ENCODE measurements at regions not wholly inside any gene's neighbourhood (a gene's known extent, or its start where the extent isn't known, plus 50 kb on each side); places are given as distances from the start of the nearest gene placed in this dataset.

DNA sequence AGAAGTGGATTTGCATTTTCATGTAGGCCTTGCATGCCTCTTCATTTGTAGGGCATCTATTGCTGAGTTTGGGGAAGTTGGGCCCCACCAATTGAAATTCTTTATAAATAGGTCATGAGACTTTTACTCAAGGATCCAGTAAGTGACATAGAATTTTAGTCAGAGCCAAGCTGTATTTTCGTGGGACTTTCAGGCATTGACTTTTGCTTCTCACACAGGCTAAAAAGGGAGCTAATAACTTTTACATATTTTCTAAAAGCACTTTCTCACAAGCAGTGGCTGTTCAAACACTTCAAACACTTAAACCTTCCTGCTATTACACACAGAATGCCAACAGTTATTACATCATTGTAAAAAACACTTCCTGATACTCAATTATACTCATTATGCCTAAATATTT, 260.5 kb downstream of the MSRB3 start:
- DNase-seq (ENCODE audit: low read depth), result no peak
- H3K4me3 ChIP-seq (ENCODE audit: low read depth, low read length), result no peak overlapping the region

DNA sequence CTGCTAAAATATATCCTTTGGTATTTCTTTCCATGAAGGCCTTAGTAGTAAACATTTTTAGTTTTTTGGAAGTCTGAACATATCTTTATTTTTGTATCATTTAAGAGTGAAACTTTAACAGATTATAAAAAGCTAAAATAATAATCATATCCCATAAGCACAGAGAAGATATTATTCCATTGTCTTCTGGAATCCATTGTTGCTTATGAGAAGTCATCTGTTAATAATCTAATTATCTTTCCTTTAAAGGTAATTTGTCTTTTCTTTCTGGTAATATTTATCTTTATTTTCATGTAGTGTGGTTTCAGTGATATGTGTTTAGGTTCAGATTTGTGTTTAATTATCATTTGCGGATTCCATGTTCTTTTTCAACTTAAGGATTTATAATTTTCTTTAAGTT, 261.7 kb downstream of the MSRB3 start:
- H3K4me3 ChIP-seq (ENCODE audit: low read depth, low read length), result no peak overlapping the region
- no peak for DNase-seq (ENCODE audit: low read depth)

GRCh38 chr12:65546528-65546927, 268.0 kb downstream of the MSRB3 start:
- DNase-seq (ENCODE audit: low read depth), result no peak
- H3K4me3 ChIP-seq (ENCODE audit: low read depth, low read length), result no peak overlapping the region

- H3K4me3 ChIP-seq (ENCODE audit: low read depth, low read length), result no peak overlapping the region
- no peak for DNase-seq (ENCODE audit: low read depth)
Observed at GRCh38 chr12:65556676-65557437, 267.4 kb upstream of the HMGA2 start.

GRCh38 chr12:65557438-65558181, 266.7 kb upstream of the HMGA2 start:
- no peak for DNase-seq (ENCODE audit: low read depth)
- H3K4me3 ChIP-seq (ENCODE audit: low read depth, low read length), result no peak overlapping the region

DNA sequence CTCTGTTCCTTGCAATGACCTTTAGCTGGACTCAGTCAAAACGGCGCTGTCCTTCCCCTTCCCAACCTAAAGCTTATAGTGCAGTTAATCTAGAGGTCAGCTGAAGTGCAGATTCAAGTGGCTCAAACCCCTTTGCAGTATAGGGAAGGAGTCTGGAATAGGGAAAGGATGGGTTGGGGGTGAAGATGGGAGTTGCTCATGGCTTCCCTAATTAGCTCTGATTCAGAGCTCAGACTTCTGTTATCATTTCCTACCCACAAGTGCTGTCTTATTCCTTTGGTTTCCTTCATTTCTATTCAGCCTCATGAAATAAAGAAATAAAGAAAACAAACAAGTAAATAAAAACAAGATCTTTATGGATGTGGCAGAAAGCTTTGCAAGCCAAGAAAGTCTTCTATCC, 264.0 kb upstream of the HMGA2 start:
- H3K4me3 ChIP-seq (ENCODE audit: low read depth, low read length), result no peak overlapping the region
- DNase-seq (ENCODE audit: low read depth), result no peak

DNA sequence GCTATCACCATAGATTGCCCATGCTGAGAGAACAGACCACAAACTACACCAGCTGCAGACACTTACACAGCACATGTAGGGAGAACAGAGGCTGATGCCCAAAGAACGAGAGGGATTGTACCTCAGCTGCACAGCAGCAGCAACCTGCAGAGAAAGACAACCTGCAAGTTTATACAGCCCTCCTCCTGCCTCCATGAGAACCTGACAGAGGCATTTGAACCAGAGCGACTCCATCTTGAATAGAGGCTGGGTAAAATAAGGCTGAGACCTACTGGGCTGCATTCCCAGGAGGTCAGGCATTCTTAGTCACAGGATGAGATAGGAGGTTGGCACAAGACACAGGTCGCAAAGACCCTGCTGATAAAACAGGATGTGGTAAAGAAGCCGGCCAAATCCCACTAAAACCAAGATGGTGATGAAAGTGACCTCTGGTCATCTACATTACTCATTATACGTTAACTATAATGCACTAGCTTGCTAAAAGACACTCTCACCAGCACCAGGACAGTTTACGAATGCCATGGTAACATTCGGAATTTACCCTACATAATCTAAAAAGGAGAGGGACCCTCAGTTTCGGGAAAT, 262.4 kb upstream of the HMGA2 start:
- no peak overlapping the region for H3K4me3 ChIP-seq (ENCODE audit: low read depth, low read length)
- peak; percentile 51 for DNase-seq (ENCODE audit: low read depth)

- H3K4me3 ChIP-seq (ENCODE audit: low read depth, low read length), result no peak overlapping the region
- peak; percentile 75 for DNase-seq (ENCODE audit: low read depth)
Observed at GRCh38 chr12:65565601-65566560, 258.4 kb upstream of the HMGA2 start.

GRCh38 chr12:65566751-65567150, 257.5 kb upstream of the HMGA2 start:
- no peak for DNase-seq (ENCODE audit: low read depth)
- no peak overlapping the region for H3K4me3 ChIP-seq (ENCODE audit: low read depth, low read length)

GRCh38 chr12:65567820-65568219, 256.5 kb upstream of the HMGA2 start:
- no peak overlapping the region for H3K4me3 ChIP-seq (ENCODE audit: low read depth, low read length)
- DNase-seq (ENCODE audit: low read depth), result no peak

DNA sequence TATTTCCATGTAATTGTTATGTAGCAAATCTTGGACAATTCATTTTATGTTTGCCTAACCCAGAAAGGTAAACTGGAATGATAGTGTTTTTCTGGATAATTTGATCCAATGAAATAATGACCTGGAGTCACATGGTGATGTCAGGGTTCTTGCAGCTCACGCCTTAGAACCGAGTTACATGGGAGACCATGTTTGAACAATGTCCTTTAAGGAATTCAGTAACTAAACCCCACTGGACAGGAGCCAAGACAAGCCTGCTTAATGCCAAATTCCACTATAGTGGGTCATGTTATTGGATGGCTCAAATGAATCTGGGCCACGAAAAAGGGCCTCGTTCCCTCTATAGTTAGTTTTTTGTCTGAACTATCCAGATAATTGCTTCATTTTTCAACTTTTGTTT, 255.8 kb upstream of the HMGA2 start:
- no peak overlapping the region for H3K4me3 ChIP-seq (ENCODE audit: low read depth, low read length)
- peak; percentile 46 for DNase-seq (ENCODE audit: low read depth)

DNA sequence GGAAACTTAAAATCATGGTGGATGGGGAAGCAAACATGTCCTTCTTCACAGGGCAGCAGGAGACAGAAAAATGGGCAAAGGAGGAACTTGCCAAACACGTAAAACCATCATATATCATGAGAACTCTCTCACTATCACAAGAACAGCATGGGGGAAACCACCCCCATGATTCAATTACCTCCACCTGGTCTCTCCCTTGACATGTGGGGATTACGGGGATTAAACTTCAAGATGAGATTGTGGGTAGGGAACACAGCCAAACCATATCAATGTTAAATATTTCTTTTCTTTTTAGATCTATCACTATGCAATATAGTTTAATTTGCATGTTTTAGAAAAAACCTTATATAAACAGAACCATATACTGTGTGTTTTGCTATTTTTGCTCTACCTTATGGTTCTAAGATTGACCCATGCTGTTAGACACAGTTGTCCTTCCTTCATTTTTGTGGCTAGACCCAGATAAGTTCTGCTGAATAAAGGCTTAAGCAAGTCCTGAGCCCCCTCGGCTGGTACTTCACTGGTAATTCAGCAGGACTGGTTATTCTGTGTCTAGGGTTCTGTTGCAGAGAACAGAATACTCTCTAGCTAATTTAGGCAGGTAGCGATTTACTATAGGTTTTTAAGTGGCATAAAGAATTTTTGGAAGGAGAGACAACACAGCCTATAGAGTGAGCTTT, 253.7 kb upstream of the HMGA2 start:
- H3K4me3 ChIP-seq (ENCODE audit: low read depth, low read length), result no peak overlapping the region
- DNase-seq (ENCODE audit: low read depth), result no peak

GRCh38 chr12:65574867-65575266, 249.4 kb upstream of the HMGA2 start:
- DNase-seq (ENCODE audit: low read depth), result no peak
- H3K4me3 ChIP-seq (ENCODE audit: low read depth, low read length), result no peak overlapping the region

- no peak for DNase-seq (ENCODE audit: low read depth)
- H3K4me3 ChIP-seq (ENCODE audit: low read depth, low read length), result no peak overlapping the region
Observed at GRCh38 chr12:65584016-65584415, 240.3 kb upstream of the HMGA2 start.

DNA sequence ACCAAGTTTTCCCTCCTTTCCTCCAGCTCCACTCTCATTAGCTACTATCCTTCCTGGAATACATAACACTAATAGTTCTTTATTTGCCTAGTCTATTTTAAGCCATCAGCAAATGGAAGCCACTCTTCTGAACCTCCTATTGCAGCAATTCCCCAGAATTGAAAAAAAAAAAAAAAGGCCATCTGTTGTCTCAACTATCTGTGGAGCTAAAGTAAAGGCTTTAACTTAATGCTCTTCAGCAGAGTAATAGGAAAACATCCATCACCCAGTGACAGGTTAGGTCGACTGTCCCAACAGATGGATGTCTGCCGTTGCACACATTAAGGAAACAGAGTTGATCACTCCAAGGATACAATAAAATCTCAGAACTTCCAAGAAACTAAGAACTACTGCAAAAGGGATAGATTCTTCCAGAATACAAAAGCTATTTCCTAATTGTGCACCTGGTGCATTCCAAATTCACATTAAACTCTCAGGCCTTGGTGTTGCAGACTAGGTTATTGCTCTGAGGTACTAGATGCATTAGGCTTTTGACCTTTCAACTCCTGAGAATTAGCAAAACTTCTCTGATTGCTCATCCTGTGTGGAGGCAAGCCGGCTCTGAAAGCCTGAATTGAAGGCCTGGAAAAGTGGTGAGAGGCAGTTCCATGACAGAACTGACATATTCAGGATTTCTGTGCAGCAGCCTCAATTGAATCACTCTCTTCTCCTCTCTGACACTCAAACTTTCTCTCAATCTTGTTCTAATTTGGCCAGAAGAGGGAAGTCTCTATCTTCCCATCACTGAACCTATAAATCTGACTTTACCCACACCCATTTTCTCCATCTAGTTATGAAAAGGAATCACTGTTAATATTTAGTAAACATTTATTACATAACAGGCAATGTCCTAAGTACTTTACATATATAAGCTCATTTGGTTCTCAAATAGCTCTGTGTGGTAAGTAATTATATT, 238.4 kb upstream of the HMGA2 start:
- no peak overlapping the region for H3K4me3 ChIP-seq (ENCODE audit: low read depth, low read length)
- DNase-seq (ENCODE audit: low read depth), result no peak

GRCh38 chr12:65586796-65587195, 237.5 kb upstream of the HMGA2 start:
- DNase-seq (ENCODE audit: low read depth), result no peak
- H3K4me3 ChIP-seq (ENCODE audit: low read depth, low read length), result no peak overlapping the region

GRCh38 chr12:65590318-65590717, 234.0 kb upstream of the HMGA2 start:
- no peak overlapping the region for H3K4me3 ChIP-seq (ENCODE audit: low read depth, low read length)

DNA sequence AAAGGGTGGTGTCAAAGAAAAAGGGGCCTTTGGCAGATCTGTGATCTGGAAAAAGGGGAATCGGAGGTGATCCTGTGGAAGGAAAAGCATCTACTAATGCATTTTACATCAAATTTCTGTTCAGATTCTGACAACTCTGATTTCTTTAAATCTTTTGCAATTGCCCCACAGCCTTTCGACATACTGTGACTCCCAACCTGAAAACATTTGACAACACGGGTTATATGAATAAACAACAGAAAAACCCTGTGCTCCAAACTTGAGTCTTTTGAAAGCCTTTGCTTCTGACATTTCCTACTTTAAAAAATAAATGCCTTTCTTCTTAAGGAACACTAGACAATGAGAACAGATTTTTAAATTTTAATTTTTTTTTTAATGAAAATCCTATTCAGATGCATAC, 231.9 kb upstream of the HMGA2 start:
- no peak overlapping the region for H3K4me3 ChIP-seq (ENCODE audit: low read depth, low read length)
- DNase-seq (ENCODE audit: low read depth), result no peak

More at GRCh38 chr12:65590318-65590717, 234.0 kb upstream of the HMGA2 start:
- no peak for DNase-seq (ENCODE audit: low read depth)

All from skeletal muscle cell (primary cell).